ENCODE measurements at regions not wholly inside any gene's neighbourhood (a gene's known extent, or its start where the extent isn't known, plus 50 kb on each side); places are given as distances from the start of the nearest gene placed in this dataset.

GRCh38 chr16:88130681-88131080 is 179.4 kb downstream of the BANP start:
- no peak for TF ChIP-seq CTCF (IDR thresholded peaks at IDR 0.05)
- no peak for TF ChIP-seq POLR2A (IDR thresholded peaks at IDR 0.05)
